SW480 (cell line): ENCODE measurements at regions not wholly inside any gene's neighbourhood (a gene's known extent, or its start where the extent isn't known, plus 50 kb on each side); places are given as distances from the start of the nearest gene placed in this dataset.
"Not testable (repeated sequence)": the region's sequence is repeated elsewhere in the genome, so short reads cannot be mapped to it uniquely, and the experiment has no call there.

Experiments used
- DNase-seq: peaks from one replicate; pipeline ENCODE4 v3.0.0-alpha.2; 2016; ENCODE audit warnings: low spot score

DNA sequence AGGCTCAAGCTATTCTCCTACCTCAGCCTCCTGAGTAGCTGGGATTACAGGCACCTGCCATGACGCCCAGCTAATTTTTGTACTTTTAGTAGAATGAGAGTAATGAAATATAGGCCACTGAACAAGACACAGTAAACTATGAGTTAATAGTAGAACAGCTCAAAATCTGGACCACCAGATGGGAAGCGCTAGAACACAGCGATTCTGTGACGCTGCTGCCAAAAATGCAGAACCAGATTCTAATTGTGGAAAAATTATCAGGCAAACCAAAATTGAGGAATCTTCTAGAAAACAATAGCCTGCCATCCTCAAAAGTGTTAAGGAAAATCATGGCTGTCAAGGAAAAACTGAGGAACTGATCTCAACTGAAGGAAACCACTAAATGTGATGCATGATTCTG, 111.4 kb upstream of the TIAM1 start:
- no peak for DNase-seq

DNA sequence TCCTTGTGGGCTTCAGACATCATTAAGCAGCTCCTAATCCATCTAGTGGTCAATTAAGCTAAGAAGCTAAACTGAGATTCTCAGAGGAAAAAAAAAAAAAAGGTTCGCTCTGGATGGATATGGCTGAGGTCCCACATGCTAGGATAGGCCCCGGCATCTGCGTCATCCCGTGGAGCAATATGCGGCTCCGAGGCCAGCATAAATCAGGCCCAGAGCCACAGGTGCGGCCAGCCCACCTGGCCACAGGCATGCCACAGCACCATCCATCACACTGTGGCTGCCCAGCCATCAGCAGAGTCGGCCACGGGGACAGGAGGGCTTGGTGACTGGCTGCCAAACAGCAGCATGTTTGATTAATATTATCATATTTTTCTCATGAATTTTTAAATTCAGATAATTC, 106.9 kb upstream of the TIAM1 start:
- no peak for DNase-seq

DNA sequence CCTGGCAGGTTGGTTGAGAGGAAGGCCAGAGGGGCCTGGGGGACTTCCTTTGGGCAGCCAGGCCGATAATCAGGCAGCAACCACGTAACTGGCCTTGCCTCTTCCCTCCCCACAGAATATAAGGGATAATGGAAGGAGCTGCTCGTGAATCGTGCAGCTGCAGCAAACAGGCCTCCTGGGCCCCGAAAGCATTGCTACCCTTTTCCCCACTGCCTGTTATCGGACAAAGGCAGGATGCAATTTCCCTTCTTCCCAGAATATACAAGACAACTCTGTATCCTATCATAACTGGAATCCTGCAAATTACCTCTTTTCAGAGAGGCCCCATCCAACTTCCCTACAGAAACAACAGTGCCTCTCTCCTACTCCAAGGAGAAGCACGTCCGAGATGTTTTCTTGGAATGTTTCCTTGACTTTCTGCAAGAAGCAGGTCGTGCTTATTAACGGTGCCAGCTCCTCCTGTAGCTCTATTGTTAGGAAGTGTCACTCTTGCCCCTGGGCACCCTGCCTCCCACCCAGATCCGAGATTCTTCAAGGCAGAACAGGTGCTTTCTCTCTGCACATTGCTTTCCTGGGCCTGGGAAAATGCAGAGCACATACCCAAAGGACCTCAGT, 106.0 kb upstream of the TIAM1 start:
- no peak for DNase-seq

DNA sequence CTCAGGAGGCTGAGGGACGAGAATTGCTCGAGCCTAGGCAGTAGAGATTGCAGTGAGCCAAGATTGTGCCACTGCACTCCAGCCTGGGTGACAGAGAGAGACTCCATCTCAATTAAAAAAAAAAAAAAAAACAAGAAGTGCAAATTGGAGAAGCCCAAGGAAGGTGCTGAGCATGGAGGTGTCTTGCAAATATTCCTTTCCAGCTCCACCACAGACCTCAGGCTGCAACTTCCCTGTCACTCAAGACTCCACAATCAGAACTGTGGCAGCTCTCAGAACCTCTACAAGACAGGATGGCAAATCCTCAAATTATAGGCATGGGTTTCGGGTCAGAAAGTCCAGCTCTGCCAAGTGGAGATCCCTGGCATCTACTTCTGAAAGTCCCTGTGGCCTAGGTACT, 104.4 kb upstream of the TIAM1 start:
- DNase-seq: no peak

DNA sequence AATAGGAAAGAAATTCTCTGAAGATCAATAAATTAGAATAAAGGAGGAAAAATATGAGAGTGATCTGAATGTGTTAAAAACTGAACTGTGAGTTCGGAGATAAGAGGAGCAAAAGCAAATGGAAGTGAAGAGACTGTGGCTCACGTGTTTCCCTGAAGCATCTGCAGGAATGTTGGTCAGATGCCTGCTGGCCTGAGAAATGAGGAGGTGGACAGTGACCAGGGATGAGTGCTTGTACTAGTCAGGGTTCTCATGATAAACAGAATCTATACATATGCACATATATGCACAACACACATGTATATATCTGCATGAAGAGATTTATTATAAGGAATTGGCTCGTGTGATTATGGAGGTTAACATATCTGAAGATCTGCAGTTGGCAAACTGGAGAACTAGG, 103.4 kb upstream of the TIAM1 start:
- DNase-seq: no peak

DNA sequence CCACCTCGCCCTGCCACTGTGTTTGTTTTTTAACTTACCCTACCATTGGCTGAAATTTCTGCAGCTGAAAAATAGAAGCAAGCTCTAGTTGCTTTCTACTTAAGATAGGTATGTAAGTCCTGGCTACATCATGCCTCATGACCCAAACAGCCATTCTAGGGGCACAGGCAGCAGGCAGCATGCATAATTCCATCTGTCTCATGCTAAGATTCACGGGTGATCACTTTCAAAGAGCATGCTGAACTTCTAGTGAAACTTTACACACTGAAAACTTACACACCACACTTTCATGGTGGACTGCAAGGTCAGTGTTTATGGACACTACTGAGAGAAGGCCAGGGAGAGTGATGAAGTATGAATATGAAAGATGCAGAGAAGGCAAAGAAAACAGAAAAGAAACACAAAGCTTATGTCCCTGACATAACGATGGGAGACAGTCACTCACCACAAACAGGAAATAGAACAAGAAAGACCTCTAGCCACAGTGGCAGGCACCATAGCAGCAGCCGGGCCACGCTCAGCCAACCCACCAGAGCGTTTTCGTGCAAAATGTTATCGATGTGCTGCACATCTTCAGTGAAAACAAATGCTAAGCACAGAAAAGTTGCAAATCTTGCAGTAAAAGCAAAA, 102.3 kb upstream of the TIAM1 start:
- DNase-seq: no peak

DNA sequence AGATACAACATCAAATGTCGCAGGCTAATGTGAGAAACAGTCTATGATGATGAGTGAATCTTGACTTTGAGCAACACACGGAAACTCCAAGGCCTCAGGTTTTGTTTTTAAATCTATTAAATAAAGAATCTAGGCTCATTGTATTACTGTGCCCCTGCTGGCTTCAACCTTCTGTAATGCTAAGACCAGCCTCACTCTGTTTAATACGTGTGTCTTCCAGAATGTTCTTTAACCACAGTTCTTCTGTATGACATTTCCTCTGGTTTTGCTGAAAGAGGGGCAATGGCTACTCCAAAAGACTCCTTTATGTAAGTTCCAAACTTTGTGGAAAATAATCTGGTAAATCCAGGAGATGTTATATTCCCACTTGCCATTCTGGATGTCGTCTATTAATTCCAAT, 101.1 kb upstream of the TIAM1 start:
- no peak for DNase-seq

DNA sequence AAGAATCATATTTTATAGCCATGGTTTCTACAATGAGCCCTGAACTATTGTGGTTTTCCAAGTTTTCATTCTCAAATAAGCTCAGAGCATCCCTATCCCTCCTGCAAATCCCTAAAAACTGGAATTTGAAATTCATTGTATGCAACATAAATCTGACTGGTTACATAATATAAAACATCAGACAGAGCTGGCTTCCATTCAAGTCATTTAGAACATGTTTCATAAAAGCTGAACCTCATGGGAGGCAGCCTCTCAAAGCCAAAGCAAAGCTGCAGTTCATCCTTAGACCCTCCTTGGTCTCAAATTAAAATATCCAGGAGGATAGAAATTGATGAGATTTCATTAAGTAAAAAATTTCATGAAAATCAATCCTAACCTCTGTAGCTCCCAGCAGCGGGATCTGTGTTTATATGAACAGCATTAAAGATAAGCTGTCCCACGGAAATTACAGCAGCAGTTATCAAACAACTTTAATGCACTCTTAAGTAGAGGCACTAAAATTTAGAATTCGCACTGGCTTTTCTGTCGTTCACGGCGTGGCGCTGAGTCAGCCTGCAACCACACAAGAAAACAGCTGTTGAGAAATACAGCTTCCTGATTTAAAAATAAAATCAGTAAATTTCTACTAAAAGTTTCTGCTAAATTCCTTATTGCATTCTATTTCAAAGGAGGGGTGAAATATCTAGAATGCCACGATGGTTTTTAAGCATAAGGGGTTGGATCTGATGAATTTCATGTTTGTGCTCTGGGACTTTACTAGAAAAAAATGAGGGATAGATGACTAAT, 99.9 kb upstream of the TIAM1 start:
- DNase-seq: no peak

DNA sequence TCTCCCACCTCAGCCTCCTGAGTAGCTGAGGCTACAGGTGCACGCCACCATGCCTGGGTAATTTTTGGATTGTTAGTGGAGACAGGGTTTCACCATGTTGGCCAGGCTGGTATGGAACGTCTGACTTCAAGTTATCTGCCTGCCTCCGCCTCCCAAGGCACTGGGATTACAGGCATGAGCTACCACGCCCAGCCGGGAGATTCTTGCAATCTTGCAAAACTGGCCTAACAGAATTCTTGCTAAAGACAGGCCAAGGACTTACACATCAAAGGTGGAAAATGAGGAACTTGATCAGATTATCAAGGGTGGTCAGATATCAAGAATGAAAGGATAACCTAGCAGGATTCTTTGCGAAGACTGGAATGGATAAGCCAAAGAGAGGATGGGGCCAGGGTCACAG, 98.3 kb upstream of the TIAM1 start:
- DNase-seq: no peak

DNA sequence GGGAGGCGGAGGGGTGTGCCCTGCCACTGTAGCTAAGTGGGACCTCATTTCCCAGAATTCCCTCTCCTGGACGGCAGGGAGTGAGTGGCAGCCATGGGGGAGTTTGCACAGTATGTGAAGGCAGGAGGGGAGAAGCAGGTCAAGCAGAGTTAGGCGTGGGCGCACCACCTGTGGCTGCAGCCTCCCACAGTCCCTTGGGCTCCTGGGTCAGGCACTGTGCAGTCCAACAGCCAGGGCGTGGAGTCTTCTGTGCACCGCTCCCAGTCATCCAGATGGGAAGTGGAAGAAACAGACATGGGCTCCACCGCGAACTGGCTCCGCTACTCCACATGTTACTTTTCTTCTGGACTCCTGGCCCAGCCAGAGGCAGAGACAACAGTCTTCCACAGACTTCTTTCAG, 85.4 kb upstream of the TIAM1 start:
- DNase-seq: no peak

DNA sequence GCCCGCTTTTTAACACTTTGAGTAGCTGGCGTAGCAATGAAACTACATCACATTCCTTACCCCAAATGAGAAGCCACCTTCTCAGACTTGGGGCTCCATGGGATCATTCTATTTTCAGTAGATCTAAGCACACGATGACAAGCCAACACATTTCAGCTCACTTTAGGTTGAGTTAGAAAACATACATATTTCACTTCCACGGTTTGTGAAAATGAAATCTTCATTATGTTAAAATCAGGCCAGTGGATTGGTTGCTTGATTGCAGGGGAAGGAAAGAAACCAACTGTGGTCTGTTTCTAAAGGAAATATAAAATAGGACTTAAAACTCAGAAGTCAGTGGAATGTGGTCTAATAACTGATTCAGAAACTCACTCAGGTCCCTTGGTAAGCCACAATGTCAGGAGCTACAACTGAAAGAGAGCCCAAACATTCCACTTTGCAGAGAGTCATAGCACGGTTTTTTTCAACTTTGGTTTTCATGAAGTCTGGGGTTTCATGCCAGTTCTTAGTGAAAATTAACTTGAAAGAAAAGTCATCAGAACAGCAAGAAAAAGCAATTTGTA, 82.3 kb upstream of the TIAM1 start:
- DNase-seq: no peak

DNA sequence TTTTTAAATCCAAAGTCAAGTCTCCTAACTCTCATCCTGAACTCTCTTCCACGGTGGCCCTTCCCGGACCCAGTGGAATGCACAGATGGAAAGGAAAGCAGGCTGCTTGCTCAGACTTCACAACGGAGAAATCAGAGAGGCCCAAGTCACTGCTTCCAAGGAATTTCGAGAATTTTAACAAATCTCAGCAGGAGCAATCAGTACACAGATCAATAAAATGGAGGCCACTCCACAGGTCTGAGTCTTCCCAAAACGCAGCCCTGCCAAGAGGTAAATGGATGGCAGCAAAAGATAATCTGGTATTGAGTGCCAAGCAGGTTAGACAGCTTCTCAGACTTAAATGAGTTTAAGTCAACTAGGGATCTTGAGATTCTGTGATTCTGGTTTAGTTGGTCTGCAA, 81.1 kb upstream of the TIAM1 start:
- DNase-seq: no peak

DNA sequence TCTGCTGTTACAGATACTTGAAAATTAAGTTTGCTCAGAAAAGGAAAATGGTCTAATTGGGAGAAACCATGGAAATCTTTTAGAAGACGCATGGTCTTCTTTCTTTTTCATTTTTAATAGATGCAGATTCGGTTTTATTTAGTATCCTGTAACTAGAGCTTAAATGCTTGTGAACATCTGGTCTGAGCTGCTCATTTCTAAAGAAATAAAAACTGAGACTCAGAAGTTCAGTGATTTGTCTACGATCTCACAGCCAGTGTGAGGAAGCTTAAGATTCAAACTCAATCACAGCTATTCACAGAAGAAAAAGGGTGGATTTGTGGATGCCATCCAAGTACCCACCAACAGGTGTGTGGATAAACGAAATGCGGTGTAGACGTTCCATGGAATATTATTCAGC, 80.0 kb upstream of the TIAM1 start:
- no peak for DNase-seq

DNA sequence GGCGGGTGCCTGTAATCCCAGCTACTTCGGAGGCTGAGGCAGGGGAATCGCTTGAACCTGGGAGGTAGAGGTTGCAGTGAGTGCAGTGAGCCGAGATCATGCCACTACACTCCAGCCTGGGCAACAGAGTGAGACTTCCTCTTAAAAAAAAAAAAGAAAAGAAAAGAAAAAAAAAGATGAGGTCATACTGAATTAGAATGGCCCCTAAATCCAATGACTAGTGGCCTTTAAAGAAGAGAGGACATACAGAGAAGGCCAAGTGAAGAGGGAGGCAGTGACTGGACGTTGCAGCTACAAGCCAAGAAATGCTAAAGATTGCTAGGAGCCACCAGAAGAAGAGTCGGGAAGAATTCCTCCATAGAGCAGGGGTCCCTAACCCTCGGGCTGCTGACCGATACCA, 76.9 kb upstream of the TIAM1 start:
- no peak for DNase-seq

DNA sequence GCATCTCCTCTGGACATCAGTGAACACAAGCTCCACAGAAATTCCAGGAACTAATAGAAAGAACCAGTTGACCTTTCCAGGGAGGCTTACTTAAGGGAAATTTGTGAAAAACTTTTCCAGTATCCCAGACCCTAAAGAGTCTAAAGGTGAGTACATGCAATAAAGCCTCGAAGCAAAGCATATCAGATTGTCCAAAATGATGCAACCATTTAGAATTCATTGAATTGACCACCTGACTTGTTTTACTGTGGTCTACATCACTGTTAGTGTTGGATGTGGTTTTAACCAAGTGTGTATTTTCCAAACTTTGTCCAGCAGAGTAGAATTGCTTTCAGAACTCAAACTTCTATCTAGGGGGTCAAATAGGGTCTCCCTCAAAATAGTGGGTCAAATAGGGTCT, 76.3 kb upstream of the TIAM1 start:
- peak; percentile 51 for DNase-seq

DNA sequence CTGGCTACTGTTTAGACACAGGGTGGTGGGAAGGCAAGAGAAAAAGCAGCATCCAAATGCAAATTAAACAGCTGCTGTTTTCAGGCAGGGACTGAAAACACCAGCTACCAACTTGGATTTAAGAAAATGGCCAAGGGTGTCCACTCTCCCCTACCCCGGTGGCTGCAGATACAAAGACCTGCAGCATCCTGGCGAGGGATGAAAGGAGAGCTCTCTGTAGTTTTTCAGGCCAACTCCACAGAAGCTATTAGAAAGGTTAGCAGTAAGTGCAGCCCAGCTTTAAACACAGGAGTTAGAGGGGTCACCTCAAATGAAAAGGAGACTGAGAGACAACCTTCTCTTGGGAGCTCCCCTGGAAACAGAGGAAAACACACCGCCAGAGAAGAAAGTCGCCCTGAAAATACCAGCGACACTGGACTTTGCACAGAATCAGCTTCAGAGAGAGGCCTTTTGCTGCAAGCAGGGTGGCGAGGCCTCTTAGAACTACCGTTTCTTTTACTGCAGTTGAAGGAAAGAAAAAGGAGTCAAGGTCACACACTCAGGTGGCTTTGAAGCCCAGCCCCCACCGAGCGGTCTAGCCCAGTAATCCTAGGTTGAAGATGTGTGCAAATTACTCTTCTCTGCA, 74.4 kb upstream of the TIAM1 start:
- DNase-seq: no peak

DNA sequence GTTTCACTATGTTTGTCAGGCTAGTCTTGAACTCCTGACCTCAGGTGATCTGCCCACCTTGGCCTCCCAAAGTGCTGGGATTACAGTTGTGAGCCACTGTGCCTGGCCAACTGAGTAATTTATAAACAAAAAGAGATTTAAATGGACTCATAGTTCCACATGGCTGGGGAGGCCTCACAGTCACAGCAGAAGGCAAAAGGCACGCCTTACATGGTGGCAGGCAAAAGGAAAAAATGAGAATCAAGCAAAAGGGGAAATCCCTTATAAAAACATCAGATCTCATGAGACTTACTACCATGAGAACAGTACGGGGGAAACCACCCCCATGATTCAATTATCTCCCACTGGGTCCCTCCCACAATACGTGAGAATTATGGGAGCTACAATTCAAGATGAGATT, 73.2 kb upstream of the TIAM1 start:
- not testable (repeated sequence) for DNase-seq

DNA sequence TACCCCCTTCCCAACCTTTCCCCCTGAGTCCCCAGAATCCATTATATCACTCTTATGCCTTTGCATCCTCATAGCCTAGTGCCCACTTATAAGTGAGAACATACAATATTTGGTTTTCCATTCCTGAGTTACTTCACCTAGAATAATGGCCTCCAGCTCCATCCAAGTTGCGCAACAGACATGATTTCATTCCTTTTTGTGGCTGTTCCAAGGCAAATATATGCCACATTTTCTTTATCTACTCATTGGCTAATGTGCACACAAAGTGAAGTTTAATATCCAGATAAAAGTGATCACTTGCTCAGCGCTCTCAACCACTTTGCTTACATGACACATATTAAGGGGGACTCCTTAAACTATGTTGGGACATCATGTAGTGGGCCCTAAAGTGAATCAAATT, 72.4 kb upstream of the TIAM1 start:
- DNase-seq: no peak

DNA sequence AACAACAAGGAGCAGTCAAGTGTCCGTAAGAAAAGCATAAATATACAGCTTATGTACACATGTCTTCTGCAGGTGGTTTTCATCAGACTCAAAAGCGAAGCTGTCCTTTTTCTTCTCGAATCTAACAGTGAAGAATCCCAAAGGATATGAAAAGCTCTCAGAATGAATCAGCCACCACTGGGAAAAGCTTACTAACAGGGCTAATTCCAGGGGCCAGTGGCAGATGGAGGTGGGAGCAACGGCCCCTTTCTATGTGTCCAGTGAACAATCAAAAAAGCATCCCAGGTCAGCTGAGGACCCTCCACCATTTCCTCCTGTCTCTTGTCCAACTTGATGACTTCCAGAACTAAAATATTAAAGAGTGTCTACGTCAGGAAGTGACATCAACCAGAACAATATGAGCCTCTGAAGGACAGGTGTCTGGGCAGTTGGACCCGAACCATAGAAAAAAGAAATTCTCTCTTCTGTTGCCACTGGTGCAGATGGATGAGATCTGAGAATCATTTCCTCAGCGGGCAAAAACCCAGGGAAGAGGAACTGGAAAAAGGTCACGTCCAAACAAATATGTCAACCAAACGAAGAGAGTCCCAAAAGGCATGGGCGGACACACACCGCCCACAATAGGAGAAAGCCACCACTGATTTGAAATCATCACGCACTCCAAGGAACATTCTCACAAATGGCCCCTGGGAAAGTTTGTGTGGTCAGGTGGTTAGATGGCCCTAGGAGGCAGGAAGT, 70.4 kb upstream of the TIAM1 start:
- no peak for DNase-seq

DNA sequence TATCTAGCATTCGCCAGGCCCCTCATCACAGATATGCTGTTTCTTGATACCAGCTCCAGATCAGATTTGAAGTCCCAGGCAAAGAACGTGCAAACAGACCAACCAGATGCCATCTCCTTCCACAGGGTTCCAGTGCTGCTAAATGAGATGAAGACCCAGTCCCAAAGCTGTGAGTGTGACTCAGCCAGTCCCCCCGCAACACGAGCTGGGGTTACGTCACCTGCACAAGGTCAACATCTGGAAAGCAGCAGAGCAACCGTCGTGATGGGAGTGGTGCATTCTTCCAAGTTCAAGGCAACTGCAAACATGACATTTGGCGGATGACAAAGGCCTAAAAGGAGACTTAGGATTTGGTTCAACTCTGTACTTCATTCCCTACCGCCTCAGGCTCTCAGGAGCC, 69.6 kb upstream of the TIAM1 start:
- no peak for DNase-seq

DNA sequence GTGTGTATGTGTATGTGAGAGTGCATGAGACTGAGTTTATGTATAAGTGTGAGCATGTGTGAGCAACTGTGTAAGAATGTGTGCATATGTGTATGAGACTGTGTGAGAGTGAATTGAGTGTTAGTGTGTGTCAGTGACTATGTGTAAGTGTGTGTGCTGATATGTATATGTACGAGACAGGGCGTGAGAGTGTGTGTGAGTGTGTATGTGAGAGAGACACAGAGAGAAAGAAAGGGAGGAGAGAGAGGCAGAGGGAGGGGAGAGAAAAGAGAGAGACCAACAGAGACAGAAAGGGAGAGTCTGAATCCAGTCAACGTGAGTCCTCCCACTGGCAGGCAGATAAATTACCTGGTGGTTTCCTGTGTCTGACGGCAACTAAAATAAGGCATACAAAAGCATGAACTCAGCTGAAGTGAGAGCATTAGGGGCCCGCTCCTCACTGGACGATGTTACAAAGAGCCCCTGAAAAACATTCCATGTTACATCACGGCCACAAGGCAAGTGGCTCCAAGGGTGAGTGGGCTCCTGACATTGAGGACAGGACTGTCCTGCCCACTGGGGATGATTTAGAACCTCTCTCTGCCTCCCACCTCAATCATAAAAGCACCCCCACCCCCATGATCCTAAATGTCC, 66.6 kb upstream of the TIAM1 start:
- no peak for DNase-seq
